G401 (cell line): ENCODE measurements at regions not wholly inside any gene's neighbourhood (a gene's known extent, or its start where the extent isn't known, plus 50 kb on each side); places are given as distances from the start of the nearest gene placed in this dataset.

Experiments
- DNase-seq: peaks from one replicate; pipeline ENCODE4 v3.0.0-alpha.2; 2015; ENCODE audit warnings: low spot score
- in situ Hi-C: cut with HindIII; loops from 2 replicates; pipeline ENCODE4 v1.10.0; 2016; ENCODE audit warnings: low sequenced_read_pairs, mixed read lengths

GRCh38 chr1:218836264-218836663 is 337.4 kb upstream of the LYPLAL1 start:
- DNase-seq, result no peak
- in situ Hi-C loops, result no loop called here

- in situ Hi-C loops, result no loop called here
- DNase-seq, result no peak
Measured at GRCh38 chr1:218837051-218837450, 336.6 kb upstream of the LYPLAL1 start.

- in situ Hi-C loops, result no loop called here
- no peak for DNase-seq
Measured at GRCh38 chr1:218845589-218845988, 328.1 kb upstream of the LYPLAL1 start.

DNA sequence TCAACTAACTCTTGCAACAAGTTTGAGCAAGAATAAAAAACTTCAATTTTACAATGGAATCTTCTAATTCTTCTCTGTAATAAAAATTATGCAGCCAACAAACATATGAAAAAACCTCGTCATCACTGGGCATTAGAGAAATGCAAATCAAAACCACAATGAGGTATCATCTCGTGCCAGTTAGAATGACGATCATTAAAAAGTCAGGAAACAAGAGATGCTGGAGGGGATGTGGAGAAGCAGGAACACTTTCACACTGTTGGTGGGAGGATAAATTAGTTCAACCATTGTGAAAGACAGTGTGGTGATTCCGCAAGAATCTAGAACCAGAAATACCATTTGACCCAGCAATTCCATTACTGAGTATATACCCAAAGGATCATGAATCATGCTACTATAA is 327.5 kb upstream of the LYPLAL1 start:
- DNase-seq, result no peak
- in situ Hi-C loops, result no loop called here

DNA sequence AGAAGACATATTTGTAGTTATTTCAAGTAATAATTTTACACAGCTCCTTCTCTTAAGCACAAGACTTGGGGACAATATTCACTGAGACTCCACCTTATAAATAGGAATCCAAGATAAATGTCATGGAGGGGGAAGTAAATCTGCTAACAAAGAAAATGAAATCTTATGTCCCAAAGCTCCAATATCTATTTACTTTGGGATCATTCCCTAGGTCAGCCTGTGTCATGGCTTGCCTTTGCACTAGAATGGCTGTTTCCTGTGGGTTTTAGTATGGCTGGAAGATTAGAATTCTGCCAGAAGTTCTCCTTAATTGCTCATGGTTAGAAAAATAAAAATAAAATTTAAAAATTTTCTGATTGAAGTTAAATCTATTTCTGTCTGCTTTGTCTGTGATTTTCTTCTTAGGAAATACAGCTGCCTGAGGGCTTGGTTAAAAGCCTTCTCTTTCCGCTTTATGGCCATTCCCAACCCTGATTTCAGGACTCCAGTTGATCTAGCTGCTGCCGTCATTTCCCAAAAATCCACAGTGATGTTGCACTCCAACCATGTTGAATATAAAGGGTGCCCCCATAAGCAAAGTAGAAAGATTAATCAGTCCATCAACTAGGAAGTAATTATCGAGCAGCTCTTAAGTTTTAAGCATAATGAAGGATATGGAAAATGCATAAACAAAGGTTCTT is 326.4 kb upstream of the LYPLAL1 start:
- no peak for DNase-seq
- in situ Hi-C loops, result no loop called here

- DNase-seq, result no peak
- in situ Hi-C loops, result no loop called here
Measured at GRCh38 chr1:218848009-218848408, 325.7 kb upstream of the LYPLAL1 start.

DNA sequence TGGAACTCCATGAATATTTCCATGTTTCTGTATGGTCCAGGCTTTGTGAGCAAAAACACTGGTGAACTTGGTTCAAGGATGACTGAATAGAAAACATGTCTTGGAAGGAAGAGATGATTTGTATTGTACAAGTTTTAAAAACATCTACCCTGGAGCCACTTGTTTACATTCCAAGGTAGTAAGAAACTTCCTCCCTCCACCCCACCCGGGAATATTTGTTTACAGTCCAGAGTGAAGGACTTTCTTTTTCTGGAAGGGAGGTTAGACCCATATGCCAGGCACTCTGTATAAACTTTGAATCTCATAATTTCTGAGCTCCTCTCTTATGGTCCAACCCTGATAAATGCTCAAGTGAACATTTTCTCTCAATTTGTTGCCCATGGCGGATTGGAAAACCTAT is 323.3 kb upstream of the LYPLAL1 start:
- in situ Hi-C loops, result no loop called here
- no peak for DNase-seq

DNA sequence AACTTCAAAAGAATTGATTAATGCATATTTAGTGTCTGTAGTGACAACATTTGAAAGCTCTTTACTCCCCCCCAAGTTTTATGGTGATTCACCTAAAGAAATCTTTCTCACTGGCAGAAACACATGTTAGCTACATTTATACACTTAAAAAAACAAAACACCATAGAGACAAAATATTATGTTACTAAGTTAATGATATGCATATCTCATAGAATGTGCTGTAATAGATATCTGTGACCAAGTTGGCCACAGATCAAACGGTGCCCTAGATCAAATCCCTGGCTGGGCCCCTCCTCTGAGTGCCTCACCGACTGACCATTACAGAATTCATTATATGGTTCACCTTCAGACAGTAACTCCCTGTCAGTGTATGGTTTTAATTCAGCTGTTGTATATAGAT is 322.1 kb upstream of the LYPLAL1 start:
- in situ Hi-C loops, result no loop called here
- DNase-seq, result no peak

- in situ Hi-C loops, result no loop called here
- no peak for DNase-seq
Measured at GRCh38 chr1:218852527-218852926, 321.2 kb upstream of the LYPLAL1 start.

GRCh38 chr1:218863987-218864386 is 309.7 kb upstream of the LYPLAL1 start:
- in situ Hi-C loops, result no loop called here
- DNase-seq, result no peak

GRCh38 chr1:218865591-218865990 is 308.1 kb upstream of the LYPLAL1 start:
- no peak for DNase-seq
- in situ Hi-C loops, result no loop called here

DNA sequence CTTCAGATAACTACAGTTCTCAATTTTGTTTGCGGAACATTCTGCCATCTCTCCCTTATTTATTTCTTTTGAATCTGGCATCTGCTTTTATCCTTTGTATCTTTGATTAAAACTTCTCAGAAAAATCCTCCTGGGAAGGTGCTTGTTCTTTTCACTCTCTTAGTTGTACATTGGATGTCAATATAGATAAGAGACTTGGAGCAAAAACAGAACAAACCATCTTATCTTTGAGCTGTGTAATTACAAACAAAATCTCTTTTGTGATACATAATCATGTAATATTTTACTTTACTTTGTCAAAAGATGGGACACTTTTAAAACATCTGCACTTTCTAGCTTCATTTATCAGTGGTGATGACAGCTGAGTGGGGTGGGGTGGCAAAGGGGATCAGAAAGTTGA is 307.2 kb upstream of the LYPLAL1 start:
- in situ Hi-C loops, result no loop called here
- DNase-seq, result no peak

- in situ Hi-C loops, result no loop called here
- DNase-seq, result no peak
Measured at GRCh38 chr1:218867066-218867465, 306.6 kb upstream of the LYPLAL1 start.

- in situ Hi-C loops, result no loop called here
Measured at GRCh38 chr1:218867941-218868626, 305.6 kb upstream of the LYPLAL1 start.

DNA sequence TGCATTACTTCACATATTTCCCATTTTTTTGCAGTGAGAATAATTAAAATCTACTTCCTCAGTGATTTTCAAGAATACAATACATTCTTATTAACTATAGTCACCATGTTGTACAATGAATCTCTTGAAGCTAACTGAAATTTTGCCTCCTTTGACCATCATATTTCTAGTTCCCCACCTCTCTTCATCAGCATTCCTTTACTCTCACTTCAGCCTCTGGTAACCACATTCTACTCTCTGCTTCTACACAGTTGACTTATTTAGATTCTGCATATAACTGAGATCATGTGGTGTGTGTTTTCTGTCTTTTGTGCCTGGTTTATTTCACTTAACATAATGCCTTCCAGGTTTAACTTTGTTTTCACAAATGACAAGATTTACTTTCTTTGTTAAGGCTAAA is 304.4 kb upstream of the LYPLAL1 start:
- in situ Hi-C loops, result no loop called here
- DNase-seq, result no peak

More at GRCh38 chr1:218867941-218868626, 305.6 kb upstream of the LYPLAL1 start:
- DNase-seq, result no peak

DNA sequence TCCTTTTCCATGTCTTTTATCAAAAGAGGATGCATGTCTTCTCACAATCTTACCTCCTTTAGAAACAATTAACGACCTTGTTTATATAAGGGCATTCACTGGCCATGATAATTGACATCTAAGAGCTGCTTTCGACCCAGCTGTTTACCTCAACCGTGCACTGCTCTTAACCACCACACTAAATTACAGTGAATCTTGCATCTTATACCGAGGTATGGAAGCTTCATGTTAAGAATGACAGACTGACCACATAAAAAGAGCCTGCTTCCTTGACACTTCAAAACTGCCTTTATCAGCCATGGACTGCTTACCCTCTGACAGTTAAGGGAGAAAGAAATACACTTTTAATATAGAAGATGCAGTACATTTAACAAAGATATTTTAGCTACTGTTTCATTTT is 301.7 kb upstream of the LYPLAL1 start:
- in situ Hi-C loops, result no loop called here
- no peak for DNase-seq

DNA sequence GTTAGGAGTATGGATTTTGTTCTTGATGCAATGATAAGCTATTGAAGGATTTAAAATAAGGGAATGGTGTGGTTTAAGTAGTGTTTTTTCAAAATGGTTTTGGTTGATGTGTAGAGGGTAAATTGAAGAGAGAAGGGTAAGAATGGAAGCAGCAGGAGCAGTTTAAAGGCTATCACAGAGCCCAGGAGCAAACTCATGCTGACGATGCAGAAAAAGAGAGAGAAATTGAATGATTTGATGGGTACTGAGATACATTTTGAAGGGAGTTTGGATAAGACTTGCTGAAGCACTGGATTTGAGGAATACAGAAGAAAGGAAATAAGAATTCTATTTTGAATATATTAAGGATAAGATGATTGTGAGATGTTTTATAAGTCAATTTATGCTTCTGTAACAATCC is 300.8 kb upstream of the LYPLAL1 start:
- in situ Hi-C loops, result no loop called here
- no peak for DNase-seq

GRCh38 chr1:218874313-218874712 is 299.4 kb upstream of the LYPLAL1 start:
- DNase-seq, result no peak
- in situ Hi-C loops, result no loop called here

DNA sequence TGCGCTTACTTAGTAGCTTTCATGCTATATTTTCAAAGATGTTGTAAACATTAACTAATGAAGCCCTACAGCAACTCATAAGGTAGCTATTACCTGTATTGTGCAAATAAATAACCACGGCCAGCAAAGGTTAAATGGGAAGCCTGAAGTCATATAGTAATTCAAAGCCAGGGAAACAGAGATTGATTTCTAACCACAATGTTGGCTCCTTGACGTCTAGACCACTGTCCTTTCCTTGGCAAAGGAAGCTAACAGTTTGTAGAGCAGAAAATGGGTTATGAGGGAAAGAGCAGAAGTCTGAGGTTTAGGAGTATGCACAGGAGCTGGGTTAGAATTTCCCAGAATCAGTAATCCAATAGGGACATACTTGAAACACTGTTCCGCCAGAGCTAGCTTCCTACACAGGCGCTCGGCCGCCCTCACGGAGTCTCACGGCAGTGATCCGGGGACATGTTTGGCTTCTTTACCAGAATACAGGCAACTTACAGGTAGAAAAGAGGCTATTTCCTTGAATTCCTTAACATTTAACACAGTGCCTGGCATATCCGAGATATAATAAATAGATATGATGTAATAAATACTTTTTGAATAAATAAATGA is 298.8 kb upstream of the LYPLAL1 start:
- no peak for DNase-seq
- in situ Hi-C loops, result no loop called here

GRCh38 chr1:218878369-218878768 is 295.3 kb upstream of the LYPLAL1 start:
- no peak for DNase-seq
- in situ Hi-C loops, result no loop called here
